HG03432 (cell line): ENCODE measurements at regions not wholly inside any gene's neighbourhood (a gene's known extent, or its start where the extent isn't known, plus 50 kb on each side); places are given as distances from the start of the nearest gene placed in this dataset.
"Not testable (repeated sequence)": the region's sequence is repeated elsewhere in the genome, so short reads cannot be mapped to it uniquely, and the experiment has no call there.

Experiments
- ATAC-seq: cut with Tn5 transposase; IDR thresholded peaks from one replicate; pipeline ENCODE4 v1.9.1; 2021; ENCODE audit warnings: mild to moderate bottlenecking, moderate library complexity; ENCODE audit not compliant: unreplicated experiment

- no peak for ATAC-seq
These were observed 503.0 kb upstream of the DIAPH2 start for GRCh38 chrX:96181605-96182004.

DNA sequence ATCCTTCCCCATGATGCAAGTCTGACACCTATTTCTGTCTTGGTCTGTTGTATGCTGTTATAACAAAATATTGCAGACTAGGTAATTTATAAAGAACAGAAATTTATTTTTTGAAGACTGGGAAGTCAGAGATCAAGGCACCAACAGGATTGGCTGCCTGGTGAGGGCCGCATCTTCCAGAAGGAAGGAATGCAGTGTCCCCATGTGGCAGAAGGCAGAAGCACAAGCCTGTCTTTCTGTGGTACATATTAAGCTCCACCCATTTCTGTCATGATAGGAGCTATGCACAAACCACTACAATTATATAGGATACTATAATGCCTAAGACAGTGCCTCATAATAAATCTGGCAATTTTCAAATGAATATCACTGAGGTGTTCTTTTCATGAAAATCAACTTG, 502.3 kb upstream of the DIAPH2 start:
- peak; percentile 64 for ATAC-seq

- no peak for ATAC-seq
These were observed 501.3 kb upstream of the DIAPH2 start for GRCh38 chrX:96183391-96183790.

DNA sequence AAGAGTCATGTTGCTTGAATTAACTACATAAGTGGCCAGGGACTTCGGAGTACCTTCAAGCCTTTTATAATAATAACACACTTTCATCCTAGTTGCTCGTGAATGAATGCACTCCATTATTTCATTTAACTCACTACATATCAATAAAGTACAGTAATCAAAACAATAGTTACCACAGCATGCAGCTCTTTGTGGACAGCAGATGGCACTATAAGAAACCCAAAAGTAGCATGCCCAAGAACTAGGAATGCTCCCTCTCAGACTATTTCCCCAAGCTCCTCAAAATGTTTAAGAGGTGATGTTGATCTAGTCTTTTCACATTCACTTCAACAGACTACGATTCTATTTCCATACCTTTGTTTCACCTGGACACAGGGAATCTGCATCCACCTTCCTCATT, 500.8 kb upstream of the DIAPH2 start:
- ATAC-seq, result no peak

DNA sequence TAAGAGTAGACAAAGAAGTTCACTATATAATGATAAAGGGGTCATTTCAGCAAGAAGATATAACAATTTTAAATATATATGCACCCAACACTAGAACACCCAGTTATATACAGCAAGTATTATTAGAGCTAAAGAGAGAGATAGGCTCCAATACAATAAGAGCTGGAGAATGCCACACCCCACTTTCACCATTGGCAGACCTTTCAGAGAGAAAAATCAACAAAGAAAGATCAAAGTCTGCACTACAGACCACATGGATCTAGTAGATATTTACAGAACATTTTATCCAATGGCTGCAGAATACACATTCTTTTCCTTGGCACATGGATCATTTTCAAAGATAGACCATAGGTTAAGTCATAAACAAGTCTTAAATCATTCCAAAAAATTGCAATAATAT, 479.7 kb upstream of the DIAPH2 start:
- no peak for ATAC-seq

DNA sequence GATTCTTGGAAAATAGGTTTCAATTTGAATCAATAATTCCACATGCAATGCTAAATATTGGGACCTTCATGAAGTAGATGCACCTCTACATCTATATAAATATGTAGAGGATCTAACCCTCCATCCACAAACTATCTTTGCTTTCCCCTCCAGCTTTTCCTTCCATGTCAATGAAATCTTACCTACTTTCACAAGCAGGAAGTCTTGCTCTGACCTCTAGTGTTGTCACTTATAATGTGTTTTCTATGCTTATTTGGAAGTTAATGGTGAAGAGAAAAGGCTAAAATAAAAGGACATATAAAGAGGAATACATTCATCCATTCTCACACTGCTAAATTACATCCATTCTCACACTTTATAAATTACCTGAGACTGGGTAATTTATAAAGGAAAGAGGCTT, 472.7 kb upstream of the DIAPH2 start:
- no peak for ATAC-seq

DNA sequence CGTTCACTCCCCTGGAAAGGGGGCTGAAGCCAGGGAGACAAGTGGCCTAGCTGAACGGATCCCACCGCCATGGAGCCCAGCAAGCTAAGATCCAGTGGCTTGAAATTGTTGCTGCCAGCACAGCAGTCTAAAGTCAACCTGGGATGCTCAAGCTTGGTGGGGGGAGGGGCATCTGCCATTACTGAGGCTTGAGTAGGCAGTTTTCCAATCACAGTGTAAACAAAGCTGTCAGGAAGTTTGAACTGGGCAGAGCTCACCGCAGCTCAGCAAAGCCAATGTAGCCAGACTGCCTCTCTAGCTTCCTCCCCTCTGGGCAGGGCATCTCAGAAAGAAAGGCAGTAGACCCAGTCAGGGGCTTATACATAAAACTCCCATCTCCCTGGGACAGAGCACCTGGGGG, 470.0 kb upstream of the DIAPH2 start:
- ATAC-seq, result not testable (repeated sequence)

GRCh38 chrX:96224279-96224678, 460.4 kb upstream of the DIAPH2 start:
- no peak for ATAC-seq

DNA sequence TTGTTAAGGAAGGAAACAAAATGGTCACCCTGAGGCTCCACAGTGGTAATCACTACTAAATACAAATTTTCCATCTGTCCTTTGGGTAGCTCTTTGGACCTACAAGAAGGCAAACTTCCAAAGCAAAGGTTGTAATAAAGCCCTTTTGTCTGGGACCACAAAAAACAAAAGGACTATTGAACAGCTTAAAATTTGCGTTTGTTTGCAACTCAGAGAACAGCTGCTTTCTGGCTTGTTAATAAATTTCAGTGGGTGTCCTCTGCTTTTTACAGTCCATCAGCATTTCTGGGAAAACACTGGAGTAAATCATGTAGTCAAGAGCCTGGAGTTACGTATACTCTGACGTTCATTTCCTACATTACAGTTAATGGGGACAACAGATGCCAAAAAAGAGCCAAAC, 439.7 kb upstream of the DIAPH2 start:
- ATAC-seq, result no peak

DNA sequence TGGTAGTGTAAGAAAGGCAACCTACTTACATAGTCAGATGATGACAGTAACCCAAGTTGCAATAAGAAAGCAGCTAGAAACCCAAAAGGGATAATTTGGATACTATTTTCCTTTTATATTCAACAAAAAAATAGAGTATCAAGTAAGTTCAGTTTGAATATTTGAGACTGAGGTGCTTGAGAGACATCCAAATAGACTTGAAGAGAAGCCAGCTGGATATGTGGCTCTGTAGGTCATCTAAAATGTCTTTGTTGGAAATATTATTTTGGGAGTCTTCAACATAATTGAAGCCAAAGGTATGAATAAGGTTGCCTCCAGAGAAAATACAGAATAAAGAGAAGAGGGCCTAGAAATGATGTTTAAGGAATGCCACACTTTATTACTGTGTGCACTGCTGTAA, 438.2 kb upstream of the DIAPH2 start:
- no peak for ATAC-seq
